ENCODE measurements at regions not wholly inside any gene's neighbourhood (a gene's known extent, or its start where the extent isn't known, plus 50 kb on each side); places are given as distances from the start of the nearest gene placed in this dataset.

DNA sequence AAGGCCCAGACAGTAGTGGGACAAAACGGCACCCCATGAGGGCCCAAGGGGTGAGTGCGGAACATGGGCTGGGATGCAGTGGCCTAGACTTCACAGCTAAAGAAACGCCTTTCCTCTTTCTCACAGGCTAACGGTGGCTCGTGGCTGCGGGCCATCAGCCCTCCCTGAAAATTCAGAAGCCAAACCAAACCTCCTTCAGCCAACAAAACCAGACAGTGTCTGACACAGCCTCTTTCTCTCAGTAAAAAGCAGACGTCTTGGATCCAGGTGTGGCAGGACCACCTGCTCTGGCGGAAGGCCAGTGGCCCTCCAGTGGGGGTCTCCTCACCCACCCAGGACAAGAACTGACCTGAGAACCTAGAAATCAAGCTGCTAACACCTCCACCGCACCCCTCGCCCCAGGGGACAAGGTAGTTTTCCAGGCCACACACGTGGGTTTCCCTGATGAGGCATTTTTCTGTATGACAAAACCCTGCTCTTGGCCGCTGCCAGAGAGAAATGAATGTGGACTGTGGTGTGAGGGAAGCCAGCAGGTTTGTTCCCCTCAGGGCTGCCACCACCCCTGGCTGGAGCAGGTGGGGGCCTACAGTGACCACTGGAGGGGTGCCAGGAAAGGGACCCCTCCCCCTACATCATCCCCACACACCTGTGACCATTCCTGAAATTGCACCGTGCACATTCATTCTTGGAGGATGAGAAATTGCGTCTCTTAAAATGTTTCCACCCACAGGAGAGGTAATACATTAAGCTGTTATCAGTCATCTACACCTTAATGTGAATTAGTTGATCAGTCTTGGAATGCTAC, 76.8 kb upstream of the PIM1 start:
- no peak for DNase-seq (ENCODE audit: insufficient read length, low spot score)
- no peak for FAIRE-seq
- TF ChIP-seq TAF1 (IDR thresholded peaks at IDR 0.05; ENCODE audit: low read depth, low read length) (no peak), SPI1 (IDR thresholded peaks at IDR 0.05; ENCODE audit: low read depth, low read length) (no peak), POLR2A (IDR thresholded peaks at IDR 0.05; ENCODE audit: low read depth, low read length) (no peak), PAX5 (IDR thresholded peaks at IDR 0.05; ENCODE audit: insufficient read depth, low read length, severe bottlenecking) (no peak), POLR2AphosphoS5 (IDR thresholded peaks at IDR 0.05; ENCODE audit: low read depth, low read length) (no peak)

DNA sequence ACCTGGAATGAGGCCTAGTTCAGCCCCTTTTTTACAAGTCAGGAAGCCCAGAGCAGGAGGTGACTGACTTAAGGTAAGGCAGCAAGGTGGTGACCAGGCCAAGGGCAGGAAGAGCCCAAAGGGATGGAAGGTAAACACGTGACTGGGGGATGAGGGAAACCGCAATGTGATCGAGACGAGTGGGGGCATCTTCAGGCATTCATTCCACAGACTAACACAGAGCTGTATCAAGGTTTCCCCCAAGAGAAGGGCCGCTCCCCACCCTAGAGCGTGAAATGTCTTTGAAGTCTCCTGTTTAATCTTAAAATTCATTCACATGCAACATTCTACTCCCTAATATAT, 76.3 kb upstream of the PIM1 start:
- FAIRE-seq = no peak
- DNase-seq (ENCODE audit: insufficient read length, low spot score) = no peak
- TF ChIP-seq POLR2AphosphoS5 (IDR thresholded peaks at IDR 0.05; ENCODE audit: low read depth, low read length) (no peak), SPI1 (IDR thresholded peaks at IDR 0.05; ENCODE audit: low read depth, low read length) (no peak), PAX5 (IDR thresholded peaks at IDR 0.05; ENCODE audit: insufficient read depth, low read length, severe bottlenecking) (no peak), TAF1 (IDR thresholded peaks at IDR 0.05; ENCODE audit: low read depth, low read length) (no peak), POLR2A (IDR thresholded peaks at IDR 0.05; ENCODE audit: low read depth, low read length) (no peak), POU2F2 (IDR thresholded peaks at IDR 0.05; ENCODE audit: low read depth, low read length) (no peak)

- DNase-seq (ENCODE audit: insufficient read length, low spot score) = no peak
- no peak for FAIRE-seq
- TF ChIP-seq POU2F2 (IDR thresholded peaks at IDR 0.05; ENCODE audit: low read depth, low read length) = no peak
- no peak for TF ChIP-seq SPI1 (IDR thresholded peaks at IDR 0.05; ENCODE audit: low read depth, low read length)
- TF ChIP-seq TAF1 (IDR thresholded peaks at IDR 0.05; ENCODE audit: low read depth, low read length) = no peak
- TF ChIP-seq POLR2AphosphoS5 (IDR thresholded peaks at IDR 0.05; ENCODE audit: low read depth, low read length) = no peak
- no peak for TF ChIP-seq PAX5 (IDR thresholded peaks at IDR 0.05; ENCODE audit: insufficient read depth, low read length, severe bottlenecking)
- no peak for TF ChIP-seq POLR2A (IDR thresholded peaks at IDR 0.05; ENCODE audit: low read depth, low read length)
Measured at GRCh38 chr6:37095997-37096396, 74.0 kb upstream of the PIM1 start.

DNA sequence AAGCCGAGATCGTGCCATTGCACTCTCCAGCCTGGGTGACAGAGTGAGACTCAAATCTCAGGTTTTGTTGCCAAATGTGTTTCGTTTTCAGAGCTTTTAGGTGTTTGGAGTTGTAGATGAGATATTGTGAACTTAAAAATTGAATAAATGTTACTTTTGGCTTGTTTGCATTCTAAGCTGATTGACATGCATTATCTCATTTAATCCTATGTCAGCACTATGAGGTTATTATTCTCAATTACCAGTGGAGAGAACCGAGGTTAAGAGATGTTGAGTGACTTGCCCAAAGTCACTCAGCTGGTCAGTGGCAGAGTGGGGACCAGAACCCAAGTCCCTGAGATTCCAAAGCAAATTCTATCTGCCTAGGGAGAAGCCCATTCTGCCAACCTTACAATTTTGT, 72.6 kb upstream of the PIM1 start:
- FAIRE-seq (no peak), DNase-seq (ENCODE audit: insufficient read length, low spot score) (no peak)
- TF ChIP-seq PAX5 (IDR thresholded peaks at IDR 0.05; ENCODE audit: insufficient read depth, low read length, severe bottlenecking) (no peak), POU2F2 (IDR thresholded peaks at IDR 0.05; ENCODE audit: low read depth, low read length) (no peak), POLR2AphosphoS5 (IDR thresholded peaks at IDR 0.05; ENCODE audit: low read depth, low read length) (no peak), POLR2A (IDR thresholded peaks at IDR 0.05; ENCODE audit: low read depth, low read length) (no peak)

GRCh38 chr6:37099442-37099841, 70.5 kb upstream of the PIM1 start:
- FAIRE-seq = no peak

GRCh38 chr6:37100745-37101144, 69.2 kb upstream of the PIM1 start:
- no peak for FAIRE-seq
- TF ChIP-seq SPI1 (IDR thresholded peaks at IDR 0.05; ENCODE audit: low read depth, low read length) (peak; percentile 59), PAX5 (IDR thresholded peaks at IDR 0.05; ENCODE audit: insufficient read depth, low read length, severe bottlenecking) (no peak)

More at GRCh38 chr6:37099442-37099841, 70.5 kb upstream of the PIM1 start:
- no peak for TF ChIP-seq TAF1 (IDR thresholded peaks at IDR 0.05; ENCODE audit: low read depth, low read length)
- TF ChIP-seq POLR2A (IDR thresholded peaks at IDR 0.05; ENCODE audit: low read depth, low read length) = no peak
- no peak for TF ChIP-seq POU2F2 (IDR thresholded peaks at IDR 0.05; ENCODE audit: low read depth, low read length)
- no peak for TF ChIP-seq POLR2AphosphoS5 (IDR thresholded peaks at IDR 0.05; ENCODE audit: low read depth, low read length)
- no peak for DNase-seq (ENCODE audit: insufficient read length, low spot score)

GRCh38 chr6:37101991-37102298, 68.0 kb upstream of the PIM1 start:
- FAIRE-seq (no peak), DNase-seq (ENCODE audit: insufficient read length, low spot score) (no peak)
- no peak for TF ChIP-seq POU2F2 (IDR thresholded peaks at IDR 0.05; ENCODE audit: low read depth, low read length)
- no peak for TF ChIP-seq POLR2A (IDR thresholded peaks at IDR 0.05; ENCODE audit: low read depth, low read length)
- TF ChIP-seq POLR2AphosphoS5 (IDR thresholded peaks at IDR 0.05; ENCODE audit: low read depth, low read length) = no peak
- no peak for TF ChIP-seq PAX5 (IDR thresholded peaks at IDR 0.05; ENCODE audit: insufficient read depth, low read length, severe bottlenecking)
- no peak for TF ChIP-seq SPI1 (IDR thresholded peaks at IDR 0.05; ENCODE audit: low read depth, low read length)
- no peak for TF ChIP-seq TAF1 (IDR thresholded peaks at IDR 0.05; ENCODE audit: low read depth, low read length)

More at GRCh38 chr6:37100745-37101144, 69.2 kb upstream of the PIM1 start:
- DNase-seq (ENCODE audit: insufficient read length, low spot score) = no peak

GRCh38 chr6:37102299-37103168, 67.4 kb upstream of the PIM1 start:
- no peak for TF ChIP-seq TAF1 (IDR thresholded peaks at IDR 0.05; ENCODE audit: low read depth, low read length)
- TF ChIP-seq POLR2AphosphoS5 (IDR thresholded peaks at IDR 0.05; ENCODE audit: low read depth, low read length) = no peak
- TF ChIP-seq SPI1 (IDR thresholded peaks at IDR 0.05; ENCODE audit: low read depth, low read length) = peak; percentile 28; the same call in 1 of the 2 replicates
- peak; percentile 35; the same call in 1 of the 2 replicates for TF ChIP-seq POU2F2 (IDR thresholded peaks at IDR 0.05; ENCODE audit: low read depth, low read length)
- peak; percentile 76 for FAIRE-seq
- DNase-seq (ENCODE audit: insufficient read length, low spot score) = peak; percentile 67

DNA sequence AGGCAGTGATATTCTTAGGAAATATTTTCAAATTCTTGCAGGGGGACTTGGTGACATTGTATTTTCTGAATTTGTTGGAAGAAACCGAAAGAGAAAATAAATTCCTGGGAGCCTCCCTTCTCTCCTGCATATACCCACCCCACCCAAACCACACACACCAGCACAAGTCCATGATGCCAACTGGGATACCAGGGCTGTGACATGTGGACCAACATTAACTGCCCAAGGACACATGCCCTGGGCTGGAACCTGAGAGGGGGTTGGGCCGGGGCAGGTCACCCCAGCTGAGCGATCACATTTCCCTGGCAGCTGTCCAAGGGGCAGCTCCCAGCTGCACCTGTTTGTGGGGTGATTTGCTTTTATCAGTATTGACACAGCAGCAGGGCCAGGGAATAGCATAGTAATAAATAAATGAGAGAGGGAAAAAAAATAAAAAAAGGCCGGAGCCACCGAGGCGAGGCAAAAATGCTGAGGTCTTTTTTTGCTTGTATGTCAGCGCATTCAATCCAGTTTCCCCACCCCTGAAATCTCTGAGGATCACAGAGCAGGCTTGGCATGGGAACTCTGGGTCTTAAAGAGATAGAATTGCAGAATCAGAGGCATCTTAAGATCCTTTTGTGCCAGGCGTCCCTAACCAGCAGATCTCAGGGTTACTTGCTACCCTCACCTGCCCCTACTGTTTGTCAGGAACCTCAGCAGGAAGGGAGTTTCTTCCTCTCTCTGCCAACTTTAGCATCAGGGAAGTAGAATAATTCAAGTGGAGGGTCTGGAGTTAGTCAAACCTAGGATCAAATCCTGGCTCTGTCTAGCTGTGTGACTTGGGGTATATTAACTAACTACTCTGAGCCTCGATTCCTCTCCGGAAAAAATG, 66.5 kb upstream of the PIM1 start:
- no peak for DNase-seq (ENCODE audit: insufficient read length, low spot score)
- TF ChIP-seq SPI1 (IDR thresholded peaks at IDR 0.05; ENCODE audit: low read depth, low read length) (no peak), POLR2AphosphoS5 (IDR thresholded peaks at IDR 0.05; ENCODE audit: low read depth, low read length) (no peak), POU2F2 (IDR thresholded peaks at IDR 0.05; ENCODE audit: low read depth, low read length) (no peak), POLR2A (IDR thresholded peaks at IDR 0.05; ENCODE audit: low read depth, low read length) (no peak), TAF1 (IDR thresholded peaks at IDR 0.05; ENCODE audit: low read depth, low read length) (no peak), PAX5 (IDR thresholded peaks at IDR 0.05; ENCODE audit: insufficient read depth, low read length, severe bottlenecking) (no peak)
- FAIRE-seq = peak; percentile 83
